ENCODE measurements at regions not wholly inside any gene's neighbourhood (a gene's known extent, or its start where the extent isn't known, plus 50 kb on each side); places are given as distances from the start of the nearest gene placed in this dataset.

GRCh38 chr1:88228114-88228513 lies 456.0 kb upstream of the PKN2 start:
- Mint-ChIP-seq H3K9me3 (ENCODE audit: low read depth, unreplicated experiment) (no peaks in the 10 kb centered on the region), H3K4me1 (ENCODE audit: low read depth, unreplicated experiment) (peaks cover 8% of the 10 kb centered on the region), H3K36me3 (ENCODE audit: insufficient read depth, unreplicated experiment) (no peaks in the 10 kb centered on the region), H3K4me3 (ENCODE audit: low read depth, unreplicated experiment) (no peak overlapping the region), H3K27me3 (ENCODE audit: unreplicated experiment) (no peaks in the 10 kb centered on the region), H3K27ac (ENCODE audit: unreplicated experiment) (no peak overlapping the region)
- no peak for TF ChIP-seq CTCF (IDR thresholded peaks at IDR 0.05; ENCODE audit: unreplicated experiment)
- CTCF ChIA-PET = interaction anchor here (0.6 to 1.2 kb wide), 8 partner anchors 44 to 899 kb away, joined by 3 to 6 read pairs (median 4); no protein-coding TSS in a partner anchor
- no peak for DNase-seq
- intact Hi-C loops (cut with micrococcal nuclease; ENCODE audit: unreplicated experiment) = no loop called here
- BruUV-seq (replicated peaks) = no TSS peak

DNA sequence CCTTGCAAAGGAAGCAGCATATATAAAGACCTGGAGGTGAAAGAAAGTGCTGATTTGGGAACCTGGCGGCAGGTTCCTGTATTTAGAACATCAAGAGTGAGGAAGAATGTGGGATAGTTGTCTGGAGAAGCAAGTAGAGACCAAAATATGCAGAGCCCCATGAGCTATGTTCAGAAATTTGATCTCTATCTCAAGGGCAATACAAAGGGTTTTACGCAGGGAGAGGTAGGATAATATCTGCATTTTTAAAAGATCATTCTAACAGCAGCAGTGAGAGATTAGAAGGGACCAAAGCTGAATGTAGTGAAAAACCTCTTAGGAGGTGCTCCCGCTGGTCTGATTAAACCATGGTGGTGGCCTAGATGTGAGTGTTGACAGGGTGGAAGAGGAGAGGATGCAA lies 453.9 kb upstream of the PKN2 start:
- Mint-ChIP-seq H3K9me3 (ENCODE audit: low read depth, unreplicated experiment) (no peaks in the 10 kb centered on the region), H3K4me3 (ENCODE audit: low read depth, unreplicated experiment) (no peak overlapping the region), H3K36me3 (ENCODE audit: insufficient read depth, unreplicated experiment) (no peaks in the 10 kb centered on the region), H3K4me1 (ENCODE audit: low read depth, unreplicated experiment) (peaks cover 8% of the 10 kb centered on the region), H3K27ac (ENCODE audit: unreplicated experiment) (no peak overlapping the region), H3K27me3 (ENCODE audit: unreplicated experiment) (no peaks in the 10 kb centered on the region)
- DNase-seq = no peak
- CTCF ChIA-PET = interaction anchor here (1.0 kb wide), 1 partner anchor 50 kb away, joined by 4 read pairs; no protein-coding TSS in a partner anchor
- no TSS peak for BruUV-seq (replicated peaks)
- TF ChIP-seq CTCF (IDR thresholded peaks at IDR 0.05; ENCODE audit: unreplicated experiment) = no peak
- intact Hi-C loops (cut with micrococcal nuclease; ENCODE audit: unreplicated experiment) = no loop called here

GRCh38 chr1:88237058-88237457 lies 447.0 kb upstream of the PKN2 start:
- Mint-ChIP-seq H3K36me3 (ENCODE audit: insufficient read depth, unreplicated experiment) (no peaks in the 10 kb centered on the region), H3K27me3 (ENCODE audit: unreplicated experiment) (no peaks in the 10 kb centered on the region), H3K4me1 (ENCODE audit: low read depth, unreplicated experiment) (no peaks in the 10 kb centered on the region), H3K27ac (ENCODE audit: unreplicated experiment) (no peak overlapping the region), H3K9me3 (ENCODE audit: low read depth, unreplicated experiment) (no peaks in the 10 kb centered on the region), H3K4me3 (ENCODE audit: low read depth, unreplicated experiment) (no peak overlapping the region)
- no peak for DNase-seq
- CTCF ChIA-PET = no interaction called here
- intact Hi-C loops (cut with micrococcal nuclease; ENCODE audit: unreplicated experiment) = no loop called here
- BruUV-seq (replicated peaks) = no TSS peak
- no peak for TF ChIP-seq CTCF (IDR thresholded peaks at IDR 0.05; ENCODE audit: unreplicated experiment)

DNA sequence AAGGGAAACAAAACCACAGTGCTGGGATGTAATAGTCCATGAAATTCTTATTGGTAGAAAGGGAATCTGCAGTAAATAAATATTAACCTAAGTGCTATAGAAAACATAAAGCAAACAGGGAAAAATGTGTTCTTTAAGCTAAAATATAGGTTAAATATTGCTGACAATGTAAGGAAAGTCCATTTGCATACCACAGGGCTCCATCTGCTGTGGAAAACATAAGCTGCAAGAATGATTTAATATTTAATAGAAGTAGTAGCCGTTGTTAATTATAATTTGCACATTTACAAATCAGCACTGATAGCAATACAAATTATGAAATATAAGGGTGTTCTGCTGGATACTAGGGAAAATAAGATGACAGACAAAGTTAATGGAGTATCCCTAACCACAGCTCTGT lies 444.9 kb upstream of the PKN2 start:
- no peak for DNase-seq
- no peak overlapping the region for H3K4me3 Mint-ChIP-seq (ENCODE audit: low read depth, unreplicated experiment)
- H3K4me1 Mint-ChIP-seq (ENCODE audit: low read depth, unreplicated experiment) = no peaks in the 10 kb centered on the region
- CTCF ChIA-PET = interaction anchor here (0.5 to 1.2 kb wide), 3 partner anchors 52 to 905 kb away, joined by 3 to 14 read pairs (median 5); no protein-coding TSS in a partner anchor
- no peak for TF ChIP-seq CTCF (IDR thresholded peaks at IDR 0.05; ENCODE audit: unreplicated experiment)
- intact Hi-C loops (cut with micrococcal nuclease; ENCODE audit: unreplicated experiment) = loop anchor here (1.0 kb wide), 1 partner anchor 59 kb away; no protein-coding TSS in a partner anchor
- H3K27me3 Mint-ChIP-seq (ENCODE audit: unreplicated experiment) = no peaks in the 10 kb centered on the region
- no peaks in the 10 kb centered on the region for H3K36me3 Mint-ChIP-seq (ENCODE audit: insufficient read depth, unreplicated experiment)
- H3K27ac Mint-ChIP-seq (ENCODE audit: unreplicated experiment) = no peak overlapping the region
- no TSS peak for BruUV-seq (replicated peaks)
- no peaks in the 10 kb centered on the region for H3K9me3 Mint-ChIP-seq (ENCODE audit: low read depth, unreplicated experiment)
